OCI-LY3 (cell line): ENCODE measurements at regions not wholly inside any gene's neighbourhood (a gene's known extent, or its start where the extent isn't known, plus 50 kb on each side); places are given as distances from the start of the nearest gene placed in this dataset.
"Not testable (repeated sequence)": the region's sequence is repeated elsewhere in the genome, so short reads cannot be mapped to it uniquely, and the experiment has no call there.

Experiments used
- H2AFZ ChIP-seq: fragments of 200-600, 300-600 bp; shearing (Covaris generic); 2 replicates; pipeline ENCODE4 v1.6.0; 2014; ENCODE audit warnings: antibody characterized with exemption, low read depth, low read length
- H3K27ac ChIP-seq: fragments of 200-600, 300-600 bp; sonication (generic); 2 replicates; pipeline ENCODE4 v1.5.1; 2014; ENCODE audit warnings: mild to moderate bottlenecking, low read length, moderate library complexity, mixed read lengths
- H3K27me3 ChIP-seq: fragments of 200-600, 300-600 bp; sonication (generic); 2 replicates; pipeline ENCODE4 v1.6.1; 2014; ENCODE audit warnings: low read depth, low read length, mixed read lengths
- H3K36me3 ChIP-seq: fragments of 200-600, 300-600 bp; sonication (generic); replicated peaks from 2 replicates; pipeline ENCODE3; 2014; ENCODE audit warnings: low read depth, low read length, mixed read lengths
- H3K4me1 ChIP-seq: fragments of 300-600, 200-600 bp; sonication (generic); 2 replicates; pipeline ENCODE4 v1.6.1; 2014; ENCODE audit warnings: low read length, mixed read lengths
- H3K4me2 ChIP-seq: fragments of 200-600, 300-600 bp; sonication (generic); 2 replicates; pipeline ENCODE4 v1.6.1; 2014; ENCODE audit warnings: low read length, mixed read lengths
- H3K4me3 ChIP-seq: fragments of 300-600, 200-600 bp; sonication (generic); 2 replicates; pipeline ENCODE4 v1.5.1; 2014; ENCODE audit warnings: antibody characterized with exemption, mild to moderate bottlenecking, low read length, moderate library complexity
- H3K79me2 ChIP-seq: fragments of 300-600, 200-600 bp; shearing (Covaris generic); 2 replicates; pipeline ENCODE4 v1.6.1; 2014; ENCODE audit warnings: mild to moderate bottlenecking, low read length, mixed read lengths
- H3K9ac ChIP-seq: fragments of 300-600, 200-600 bp; shearing (Covaris generic); 2 replicates; pipeline ENCODE4 v1.6.0; 2014; ENCODE audit warnings: mild to moderate bottlenecking, low read length, moderate library complexity
- H3K9me3 ChIP-seq: fragments of 200-600, 300-600 bp; shearing (Covaris generic); 2 replicates; pipeline ENCODE4 v1.6.1; 2014; ENCODE audit warnings: low read length, mixed read lengths; ENCODE audit not compliant: insufficient read depth
- H4K20me1 ChIP-seq: fragments of 200-600, 300-600 bp; sonication (generic); 2 replicates; pipeline ENCODE4 v1.6.1; 2016; ENCODE audit warnings: low read length, mixed read lengths; ENCODE audit not compliant: insufficient read depth
- CTCF ChIP-seq: fragments of 200-600, 300-600 bp; sonication (generic); IDR thresholded peaks from 2 replicates; pipeline ENCODE4 v1.5.1; 2014; ENCODE audit warnings: antibody characterized with exemption, low read length, low read depth
- EZH2phosphoT487 ChIP-seq: fragments of 200-600 bp; shearing (Covaris generic); IDR thresholded peaks from 2 replicates; pipeline ENCODE4 v1.6.1; 2018; ENCODE audit warnings: antibody characterized with exemption, mixed run types, low read depth

GRCh38 chr4:28073860-28074555 is 1213.4 kb downstream of the STIM2 start:
- Histone ChIP-seq H3K27me3 (no peaks in the 10 kb centered on the region), H3K36me3 (no peaks in the 10 kb centered on the region), H3K9me3 (no peaks in the 10 kb centered on the region), H3K4me1 (no peaks in the 10 kb centered on the region), H3K4me3 (no peak overlapping the region), H3K4me2 (no peak overlapping the region), H3K9ac (no peak overlapping the region), H3K79me2 (no peaks in the 10 kb centered on the region), H2AFZ (no peak overlapping the region; the same call in 1 of the 2 replicates), H4K20me1 (no peaks in the 10 kb centered on the region), H3K27ac (no peak overlapping the region)
- TF ChIP-seq EZH2phosphoT487 (no peak), CTCF (no peak)

GRCh38 chr4:28075401-28075956 is 1214.8 kb downstream of the STIM2 start:
- Histone ChIP-seq H3K9me3 (no peaks in the 10 kb centered on the region), H3K4me2 (no peak overlapping the region), H3K4me1 (no peaks in the 10 kb centered on the region), H3K27ac (no peak overlapping the region), H3K9ac (no peak overlapping the region), H3K36me3 (no peaks in the 10 kb centered on the region), H2AFZ (no peak overlapping the region), H3K4me3 (no peak overlapping the region), H4K20me1 (no peaks in the 10 kb centered on the region), H3K79me2 (no peaks in the 10 kb centered on the region), H3K27me3 (no peaks in the 10 kb centered on the region)
- TF ChIP-seq CTCF (no peak), EZH2phosphoT487 (no peak)

GRCh38 chr4:28077203-28077602 is 1216.6 kb downstream of the STIM2 start:
- H2AFZ ChIP-seq, H3K4me1 ChIP-seq, H3K79me2 ChIP-seq, H3K4me3 ChIP-seq, H3K27ac ChIP-seq, H3K36me3 ChIP-seq, H4K20me1 ChIP-seq, H3K9ac ChIP-seq, H3K9me3 ChIP-seq, H3K4me2 ChIP-seq, H3K27me3 ChIP-seq: not testable (repeated sequence)

- Histone ChIP-seq H3K9me3 (no peaks in the 10 kb centered on the region), H3K27ac (no peak overlapping the region), H3K9ac (no peak overlapping the region), H2AFZ (no peak overlapping the region), H3K27me3 (no peaks in the 10 kb centered on the region), H3K4me3 (no peak overlapping the region), H3K4me1 (no peaks in the 10 kb centered on the region), H3K36me3 (no peaks in the 10 kb centered on the region), H3K79me2 (no peaks in the 10 kb centered on the region), H4K20me1 (no peaks in the 10 kb centered on the region), H3K4me2 (no peak overlapping the region)
- no peak for TF ChIP-seq CTCF
- no peak for TF ChIP-seq EZH2phosphoT487
Measured at GRCh38 chr4:28082686-28083390, 1222.2 kb downstream of the STIM2 start.
